CD4-positive, alpha-beta T cell (primary cell): ENCODE measurements at regions not wholly inside any gene's neighbourhood (a gene's known extent, or its start where the extent isn't known, plus 50 kb on each side); places are given as distances from the start of the nearest gene placed in this dataset.

Experiments
- ATAC-seq: fragments of 200-7000 bp; cut with Tn5 transposase; one replicate; pipeline ENCODE4 v1.10.0; 2022; ENCODE audit warnings: mild to moderate bottlenecking; ENCODE audit not compliant: poor library complexity
- CTCF ChIA-PET: fragments of 350-600 bp; sonication (Branson Sonifier 250); formaldehyde crosslinking; loops from one replicate; lab custom pipeline; 2021; ENCODE audit warnings: antibody characterized with exemption, inconsistent platforms; lab: Charles Lee
- POLR2A ChIA-PET: fragments of 350-600 bp; sonication (Branson Sonifier 250); formaldehyde crosslinking; loops from one replicate; lab custom pipeline; 2021; ENCODE audit warnings: antibody characterized with exemption, inconsistent platforms; lab: Charles Lee
- DNase-seq, 14 experiments: peaks; one replicate each; pipeline ENCODE4 v3.0.0-alpha.2; 2013 to 2020; ENCODE audit warnings: mixed read lengths in 2 of 14
- H3K27ac ChIP-seq, 2 donors: one replicate each; pipeline versions ENCODE4 v1.5.1 to v1.7.0; 2013; ENCODE audit warnings: low read length in 2 of 2, low read depth in 1 of 2, mild to moderate bottlenecking in 1 of 2
- H3K27me3 ChIP-seq, 2 experiments: 1 replicate in 1 of 2; 2 replicates in 1 of 2; pipeline versions ENCODE4 v1.6.1 to v1.7.0; 2013; ENCODE audit warnings: low read length in 2 of 2, control low read depth in 1 of 2, mild to moderate bottlenecking in 1 of 2, moderate library complexity in 1 of 2; ENCODE audit not compliant: insufficient read depth in 2 of 2, control insufficient read depth in 1 of 2
- H3K36me3 ChIP-seq: one replicate; pipeline ENCODE4 v1.6.1; 2013; ENCODE audit warnings: low read length, control low read depth; ENCODE audit not compliant: insufficient read depth
- H3K4me1 ChIP-seq: one replicate; pipeline ENCODE4 v1.6.1; 2013; ENCODE audit warnings: low read length, control low read depth; ENCODE audit not compliant: insufficient read depth
- H3K4me3 ChIP-seq: one replicate; pipeline ENCODE4 v1.5.1; 2013; ENCODE audit warnings: mild to moderate bottlenecking, low read length, moderate library complexity
- H3K9me3 ChIP-seq, 2 experiments: 1 replicate in 1 of 2; 2 replicates in 1 of 2; pipeline versions ENCODE4 v1.6.1 to v1.7.0; 2013; ENCODE audit warnings: low read length in 2 of 2, mild to moderate bottlenecking in 2 of 2, control low read depth in 1 of 2, moderate library complexity in 1 of 2; ENCODE audit not compliant: control insufficient read depth in 1 of 2, insufficient read depth in 1 of 2
- H3K27ac Mint-ChIP-seq: one replicate; pipeline ENCODE4 v1.8.0; 2020; ENCODE audit warnings: mixed read lengths
- H3K27me3 Mint-ChIP-seq: one replicate; pipeline ENCODE4 v1.8.0; 2021; ENCODE audit warnings: mixed read lengths
- H3K36me3 Mint-ChIP-seq: one replicate; pipeline ENCODE4 v1.8.0; 2021; ENCODE audit warnings: low read depth, mixed read lengths
- H3K4me1 Mint-ChIP-seq: one replicate; pipeline ENCODE4 v1.8.0; 2021; ENCODE audit warnings: low read depth, mixed read lengths
- H3K4me3 Mint-ChIP-seq: one replicate; pipeline ENCODE4 v1.8.0; 2020; ENCODE audit warnings: mild to moderate bottlenecking, mixed read lengths
- H3K9me3 Mint-ChIP-seq: one replicate; pipeline ENCODE4 v1.8.0; 2020; ENCODE audit warnings: mixed read lengths
- CTCF ChIP-seq: fragments of 200-600 bp; IDR thresholded peaks from one replicate; pipeline ENCODE4 v1.8.0; 2022; ENCODE audit warnings: antibody characterized with exemption, mild to moderate bottlenecking
- intact Hi-C, 2 experiments: fragments of 100-400 bp; cut with DNase I in 1 of 2; cut with micrococcal nuclease in 1 of 2; formaldehyde crosslinking; loops; one replicate each; pipeline versions ENCODE4 v1.15.1 to v1.9.0; 2023 to 2025; cut with DNase I, micrococcal nuclease

- no peak overlapping the region for H3K4me3 Mint-ChIP-seq
- ChIA-PET POLR2A (no interaction called here), CTCF (no interaction called here)
- no peaks in the 10 kb centered on the region for H3K36me3 ChIP-seq
- no peak for ATAC-seq
- H3K4me3 ChIP-seq: no peak overlapping the region
- no peak overlapping the region for H3K27ac Mint-ChIP-seq
- H3K27me3 Mint-ChIP-seq: no peaks in the 10 kb centered on the region
- no peaks in the 10 kb centered on the region for H3K4me1 ChIP-seq
- H3K4me1 Mint-ChIP-seq: no peaks in the 10 kb centered on the region
- H3K9me3 ChIP-seq: no peaks in the 10 kb centered on the region
- DNase-seq: no peak
- H3K9me3 Mint-ChIP-seq: no peaks in the 10 kb centered on the region
- H3K36me3 Mint-ChIP-seq: no peaks in the 10 kb centered on the region
- intact Hi-C loops: loop anchor here in 1 of 2 experiments (10.0 kb wide), 1 partner anchor 1975 kb away; no protein-coding TSS in a partner anchor
- H3K27ac ChIP-seq: no peak overlapping the region
- peaks cover 0 to 4% of the 10 kb centered on the region in 2 experiments for H3K27me3 ChIP-seq
- no peak for TF ChIP-seq CTCF
Measured at GRCh38 chr3:88209356-88209755, 59.6 kb downstream of the C3orf38 start.

GRCh38 chr3:88211096-88211890 is 61.5 kb downstream of the C3orf38 start:
- H3K27me3 ChIP-seq: peaks cover 0 to 4% of the 10 kb centered on the region in 2 experiments
- no peak overlapping the region for H3K27ac Mint-ChIP-seq
- no peak overlapping the region for H3K4me3 ChIP-seq
- no peak overlapping the region for H3K27ac ChIP-seq
- no peaks in the 10 kb centered on the region for H3K9me3 ChIP-seq
- ATAC-seq: no peak
- no peaks in the 10 kb centered on the region for H3K4me1 ChIP-seq
- TF ChIP-seq CTCF: no peak
- no peaks in the 10 kb centered on the region for H3K9me3 Mint-ChIP-seq
- no peaks in the 10 kb centered on the region for H3K36me3 Mint-ChIP-seq
- POLR2A ChIA-PET: no interaction called here
- intact Hi-C loops: no loop called here
- no peak for DNase-seq
- H3K4me1 Mint-ChIP-seq: no peaks in the 10 kb centered on the region
- peaks cover 7% of the 10 kb centered on the region for H3K27me3 Mint-ChIP-seq
- H3K36me3 ChIP-seq: no peaks in the 10 kb centered on the region
- no peak overlapping the region for H3K4me3 Mint-ChIP-seq
- CTCF ChIA-PET: no interaction called here

- ChIA-PET CTCF (no interaction called here), POLR2A (no interaction called here)
- H3K27me3 Mint-ChIP-seq: peaks cover 7% of the 10 kb centered on the region
- Histone ChIP-seq H3K27ac (no peak overlapping the region), H3K4me3 (no peak overlapping the region), H3K36me3 (no peaks in the 10 kb centered on the region), H3K9me3 (no peaks in the 10 kb centered on the region), H3K4me1 (no peaks in the 10 kb centered on the region), H3K27me3 (no peaks in the 10 kb centered on the region)
- no peaks in the 10 kb centered on the region for H3K4me1 Mint-ChIP-seq
- ATAC-seq (no peak), DNase-seq (peak in 4 of 14 experiments; percentile 4 to 27 (median 19))
- no peak for TF ChIP-seq CTCF
- no peak overlapping the region for H3K4me3 Mint-ChIP-seq
- H3K27ac Mint-ChIP-seq: no peak overlapping the region
- intact Hi-C loops: loop anchor here in 1 of 2 experiments (5.0 kb wide), 1 partner anchor 878 kb away; no protein-coding TSS in a partner anchor
- no peaks in the 10 kb centered on the region for H3K9me3 Mint-ChIP-seq
- H3K36me3 Mint-ChIP-seq: no peaks in the 10 kb centered on the region
Measured at GRCh38 chr3:88219138-88219792, 69.5 kb downstream of the C3orf38 start.
